ACC112 (cell line): ENCODE measurements at regions not wholly inside any gene's neighbourhood (a gene's known extent, or its start where the extent isn't known, plus 50 kb on each side); places are given as distances from the start of the nearest gene placed in this dataset.

Experiments used
- H2AFZ ChIP-seq: fragments of 200-600 bp; sonication (generic); one replicate; pipeline ENCODE4 v1.6.0; 2017; ENCODE audit warnings: antibody characterized with exemption, low read length; ENCODE audit not compliant: unreplicated experiment
- H3K27ac ChIP-seq: fragments of 200-600 bp; sonication (generic); 2 replicates; pipeline ENCODE4 v1.5.1; 2014; ENCODE audit warnings: low read depth, mild to moderate bottlenecking, antibody characterized with exemption, low read length, moderate library complexity
- H3K27me3 ChIP-seq: fragments of 200-600 bp; sonication (generic); 2 replicates; pipeline ENCODE4 v1.6.1; 2014; ENCODE audit warnings: mild to moderate bottlenecking, antibody characterized with exemption, low read length, moderate library complexity, mixed read lengths; ENCODE audit not compliant: insufficient read depth
- H3K36me3 ChIP-seq: fragments of 200-600 bp; sonication (generic); 2 replicates; pipeline ENCODE4 v1.6.1; 2016; ENCODE audit warnings: mild to moderate bottlenecking, antibody characterized with exemption, low read length, moderate library complexity, mixed read lengths; ENCODE audit not compliant: insufficient read depth
- H3K4me1 ChIP-seq: fragments of 200-600 bp; sonication (generic); one replicate; pipeline ENCODE4 v1.6.1; 2016; ENCODE audit warnings: low read length, mixed read lengths; ENCODE audit not compliant: insufficient read depth, unreplicated experiment, control insufficient read depth
- H3K4me3 ChIP-seq: fragments of 200-600 bp; sonication (generic); 2 replicates; pipeline ENCODE4 v1.5.1; 2014; ENCODE audit warnings: mild to moderate bottlenecking, low read depth, low read length
- H3K79me2 ChIP-seq: fragments of 200-600 bp; sonication (generic); one replicate; pipeline ENCODE4 v1.6.0; 2016; ENCODE audit warnings: low read length; ENCODE audit not compliant: control insufficient read depth, unreplicated experiment, insufficient read depth

DNA sequence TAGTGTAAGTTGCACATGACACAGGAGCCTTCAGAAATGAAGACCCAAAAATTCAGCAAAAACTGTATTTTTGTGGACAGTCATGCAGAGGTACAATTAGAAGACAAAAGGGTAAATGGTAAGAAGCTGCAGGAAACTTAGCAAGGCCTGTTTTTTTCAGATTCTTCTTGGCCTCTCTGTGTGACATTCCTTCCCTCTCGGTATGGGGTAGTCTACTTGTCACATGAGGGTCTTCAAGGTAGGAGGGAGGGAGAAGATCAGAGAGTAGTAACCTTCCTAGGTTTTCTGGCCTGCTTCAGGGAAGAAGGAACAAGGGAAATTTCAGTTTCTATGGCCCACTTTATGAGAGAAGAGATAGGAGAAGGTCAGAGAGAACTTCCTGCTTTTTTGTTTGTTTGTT is 230.4 kb upstream of the PPP1R2C start:
- no peak overlapping the region for H2AFZ ChIP-seq
- no peaks in the 10 kb centered on the region for H3K27me3 ChIP-seq
- H3K4me3 ChIP-seq = no peak overlapping the region
- no peaks in the 10 kb centered on the region for H3K79me2 ChIP-seq
- H3K27ac ChIP-seq = no peak overlapping the region
- no peaks in the 10 kb centered on the region for H3K36me3 ChIP-seq
- no peaks in the 10 kb centered on the region for H3K4me1 ChIP-seq

DNA sequence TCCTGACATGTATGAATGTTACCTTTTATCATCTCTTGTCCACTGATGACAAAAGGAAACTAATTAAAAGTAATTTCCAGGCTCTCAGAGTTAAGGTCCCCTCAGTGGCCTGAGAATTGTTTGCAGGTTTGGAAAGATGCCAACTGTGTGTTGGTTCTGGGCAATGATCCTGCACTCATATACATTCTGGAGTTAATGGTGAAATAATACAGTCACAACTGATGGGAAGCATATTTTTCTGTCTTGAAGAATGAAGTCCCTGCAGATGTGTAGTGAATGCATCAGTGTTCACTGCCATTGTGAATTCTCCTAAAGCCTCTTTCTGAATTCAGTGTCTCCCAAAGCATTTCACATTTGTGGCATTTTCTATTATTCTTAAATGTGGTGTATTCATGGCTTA is 238.1 kb upstream of the PPP1R2C start:
- Histone ChIP-seq H3K27ac (no peak overlapping the region), H2AFZ (no peak overlapping the region), H3K36me3 (no peaks in the 10 kb centered on the region), H3K4me3 (no peak overlapping the region), H3K27me3 (no peaks in the 10 kb centered on the region), H3K79me2 (no peaks in the 10 kb centered on the region), H3K4me1 (no peaks in the 10 kb centered on the region)

DNA sequence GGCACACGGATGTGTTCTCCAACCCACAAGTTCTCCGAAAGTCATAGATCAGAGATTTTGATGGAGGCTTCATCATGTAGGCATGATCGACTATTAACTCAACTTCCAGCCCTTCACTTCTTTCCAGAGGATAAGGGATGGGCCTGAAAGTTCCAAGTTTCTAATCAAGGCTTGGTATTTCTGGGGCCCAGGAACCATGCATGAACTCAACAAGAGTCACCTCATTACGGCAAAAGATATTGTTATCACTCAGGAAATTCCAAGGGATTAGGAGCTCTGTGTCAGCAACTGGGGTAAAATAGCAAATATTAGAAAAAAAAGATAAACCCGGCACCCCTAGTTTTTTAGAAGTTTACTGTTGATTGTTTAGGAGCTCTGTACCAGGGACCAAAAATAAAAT is 240.1 kb upstream of the PPP1R2C start:
- H3K4me3 ChIP-seq = no peak overlapping the region
- no peak overlapping the region for H3K27ac ChIP-seq
- no peaks in the 10 kb centered on the region for H3K4me1 ChIP-seq
- no peak overlapping the region for H2AFZ ChIP-seq
- H3K79me2 ChIP-seq = no peaks in the 10 kb centered on the region
- H3K36me3 ChIP-seq = no peaks in the 10 kb centered on the region
- no peaks in the 10 kb centered on the region for H3K27me3 ChIP-seq

DNA sequence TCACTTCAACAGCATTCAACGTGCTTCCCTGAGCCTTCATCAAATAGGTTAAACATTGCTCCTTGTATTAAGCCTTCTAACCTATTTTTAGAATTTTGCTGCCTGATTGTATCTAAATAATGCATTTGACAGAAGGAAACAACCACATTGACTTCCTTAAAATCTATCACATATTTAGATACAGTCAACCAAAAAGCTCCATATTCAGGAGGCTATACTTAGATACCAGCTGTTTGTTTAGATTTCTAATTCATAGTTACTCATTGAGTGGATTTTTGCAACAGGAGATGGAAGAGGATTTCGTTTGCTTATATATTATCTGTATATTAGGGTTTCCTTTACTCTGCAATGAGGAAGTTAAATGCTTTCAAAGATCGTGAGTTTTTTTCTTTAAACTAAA is 241.1 kb upstream of the PPP1R2C start:
- no peak overlapping the region for H3K27ac ChIP-seq
- H3K36me3 ChIP-seq = no peaks in the 10 kb centered on the region
- H3K79me2 ChIP-seq = no peaks in the 10 kb centered on the region
- no peak overlapping the region for H2AFZ ChIP-seq
- no peak overlapping the region for H3K4me3 ChIP-seq
- H3K4me1 ChIP-seq = no peaks in the 10 kb centered on the region
- H3K27me3 ChIP-seq = no peaks in the 10 kb centered on the region

DNA sequence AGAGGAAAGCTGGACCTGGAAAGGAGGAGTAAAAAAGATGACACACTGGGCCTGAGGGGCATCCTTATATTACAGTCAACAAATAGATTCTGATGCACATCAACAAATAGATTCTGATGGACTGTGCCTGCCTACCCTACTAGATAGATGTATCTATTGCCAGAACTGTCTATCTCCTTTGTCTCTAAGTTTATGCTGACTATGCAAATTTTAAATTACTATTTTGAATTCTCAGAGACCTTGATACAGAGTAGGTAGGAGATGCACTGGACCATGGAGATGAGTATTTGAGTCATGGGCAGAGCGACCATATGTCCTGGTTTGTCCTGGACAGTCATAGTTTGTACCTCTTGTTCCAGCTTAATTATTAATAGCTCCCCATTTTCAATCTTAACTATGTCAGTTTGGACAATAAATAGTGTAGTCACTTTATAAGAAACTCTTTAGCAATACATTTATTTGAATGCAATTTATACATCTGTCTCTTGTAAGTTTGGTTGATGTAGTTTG is 247.9 kb upstream of the PPP1R2C start:
- H3K4me3 ChIP-seq = no peak overlapping the region
- no peaks in the 10 kb centered on the region for H3K79me2 ChIP-seq
- no peak overlapping the region for H3K27ac ChIP-seq
- no peaks in the 10 kb centered on the region for H3K27me3 ChIP-seq
- H3K4me1 ChIP-seq = no peaks in the 10 kb centered on the region
- no peak overlapping the region for H2AFZ ChIP-seq
- H3K36me3 ChIP-seq = no peaks in the 10 kb centered on the region

DNA sequence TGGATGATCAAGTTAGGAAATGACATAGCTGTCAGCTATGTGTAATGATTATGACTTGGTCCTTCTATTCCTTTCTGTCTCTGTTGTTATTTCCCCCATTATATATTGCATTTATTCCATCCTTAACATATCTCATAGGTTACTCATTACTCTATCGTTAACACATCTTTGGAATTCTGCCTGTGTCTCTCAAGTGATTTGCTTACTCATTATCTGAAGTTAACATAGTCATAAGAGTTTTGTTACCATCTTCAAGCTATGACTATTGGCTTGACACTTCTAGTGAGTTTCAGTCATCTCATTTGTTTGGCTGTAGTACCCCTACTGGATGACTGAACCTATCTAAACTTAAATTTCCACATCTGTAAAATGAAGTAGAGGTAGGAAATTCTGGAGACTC is 286.1 kb upstream of the PPP1R2C start:
- H3K79me2 ChIP-seq = no peaks in the 10 kb centered on the region
- H3K27ac ChIP-seq = no peak overlapping the region
- H3K4me3 ChIP-seq = no peak overlapping the region
- no peaks in the 10 kb centered on the region for H3K36me3 ChIP-seq
- no peaks in the 10 kb centered on the region for H3K4me1 ChIP-seq
- H3K27me3 ChIP-seq = no peaks in the 10 kb centered on the region
- no peak overlapping the region for H2AFZ ChIP-seq

DNA sequence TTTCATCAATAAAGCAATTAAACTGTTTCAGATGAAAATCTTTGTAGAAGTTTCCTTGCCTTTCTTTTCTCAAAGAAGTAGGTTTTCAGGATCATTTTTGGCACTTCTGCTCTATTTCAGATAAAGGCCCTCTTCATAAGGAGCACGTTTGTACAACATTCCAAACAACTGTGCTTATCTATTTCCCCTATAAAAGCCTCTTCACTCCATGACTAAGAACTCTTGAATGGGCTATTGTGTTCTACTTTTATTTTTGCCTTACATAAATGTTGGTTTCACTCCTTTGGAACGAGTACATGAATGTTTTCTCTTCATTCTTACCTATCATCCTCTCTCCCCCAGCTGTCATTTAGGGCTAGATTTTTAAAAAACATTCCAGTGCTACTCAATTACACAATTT is 288.0 kb upstream of the PPP1R2C start:
- Histone ChIP-seq H3K36me3 (no peaks in the 10 kb centered on the region), H3K27me3 (no peaks in the 10 kb centered on the region), H3K27ac (no peak overlapping the region), H2AFZ (no peak overlapping the region), H3K79me2 (no peaks in the 10 kb centered on the region), H3K4me1 (no peaks in the 10 kb centered on the region), H3K4me3 (no peak overlapping the region)

DNA sequence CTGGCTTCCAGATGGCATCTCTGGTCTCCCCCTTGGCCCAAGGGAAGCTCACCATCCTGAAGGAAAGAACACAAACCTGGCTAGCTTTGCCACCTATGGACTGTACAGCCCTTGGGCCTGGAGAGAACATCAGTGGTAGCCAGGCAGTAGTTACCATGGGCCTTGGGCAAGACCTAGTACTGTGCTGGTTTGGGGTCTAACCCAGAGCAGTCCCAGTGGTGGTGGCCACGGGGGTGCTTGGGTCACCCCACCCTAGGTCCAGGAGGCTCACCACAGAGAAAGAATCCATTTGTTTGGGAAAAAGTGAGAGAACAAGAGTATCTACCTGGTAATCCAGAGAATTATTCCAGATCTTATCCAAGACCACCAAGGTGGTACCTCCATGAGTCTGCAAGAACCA is 290.7 kb upstream of the PPP1R2C start:
- Histone ChIP-seq H3K27me3 (no peaks in the 10 kb centered on the region), H3K27ac (no peak overlapping the region), H2AFZ (no peak overlapping the region), H3K79me2 (no peaks in the 10 kb centered on the region), H3K4me1 (no peaks in the 10 kb centered on the region), H3K36me3 (no peaks in the 10 kb centered on the region), H3K4me3 (no peak overlapping the region)

DNA sequence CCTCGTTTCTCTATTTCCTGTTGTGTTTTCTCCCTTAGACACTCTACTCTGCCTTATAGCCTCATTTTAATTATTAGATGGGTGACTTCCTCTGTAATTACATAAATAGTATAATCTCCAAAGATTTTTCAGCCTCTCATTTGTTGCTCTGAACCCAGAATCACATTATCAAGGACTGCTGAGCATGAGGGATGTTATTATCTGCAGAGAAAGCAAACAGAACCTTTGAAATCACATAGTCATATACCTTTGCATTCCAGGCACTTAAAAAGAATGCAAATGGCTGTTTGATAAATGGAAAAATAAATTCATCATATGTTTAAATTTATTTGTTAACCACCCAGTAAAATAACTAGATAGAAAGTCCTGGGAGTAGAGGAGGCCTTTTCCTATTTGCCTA is 305.1 kb upstream of the PPP1R2C start:
- no peak overlapping the region for H2AFZ ChIP-seq

DNA sequence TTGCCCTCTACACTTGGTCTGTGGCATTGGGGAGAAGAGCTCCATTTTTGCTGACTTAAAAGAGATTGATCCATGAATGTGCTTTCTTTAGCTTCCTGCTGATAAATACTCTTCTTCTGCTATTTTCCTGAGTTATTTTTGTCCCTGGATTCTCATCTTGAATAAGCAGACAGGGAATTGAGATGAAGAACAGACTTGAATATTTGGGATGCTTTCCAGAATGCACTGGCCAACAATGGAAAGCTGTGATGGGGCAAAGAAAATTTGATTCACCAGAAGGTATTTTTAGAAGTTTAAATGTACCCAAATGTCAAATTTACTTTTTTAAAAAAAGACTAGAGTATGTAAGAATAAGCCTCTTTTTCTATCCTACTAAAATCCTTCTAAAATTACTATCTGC is 309.9 kb upstream of the PPP1R2C start:
- Histone ChIP-seq H3K27ac (no peak overlapping the region), H2AFZ (no peak overlapping the region), H3K36me3 (no peaks in the 10 kb centered on the region), H3K79me2 (no peaks in the 10 kb centered on the region), H3K4me1 (no peaks in the 10 kb centered on the region), H3K4me3 (no peak overlapping the region), H3K27me3 (no peaks in the 10 kb centered on the region)

More for the DNA sequence above, 305.1 kb upstream of the PPP1R2C start:
- Histone ChIP-seq H3K4me1 (no peaks in the 10 kb centered on the region), H3K79me2 (no peaks in the 10 kb centered on the region), H3K4me3 (no peak overlapping the region), H3K36me3 (no peaks in the 10 kb centered on the region), H3K27me3 (no peaks in the 10 kb centered on the region), H3K27ac (no peak overlapping the region)

DNA sequence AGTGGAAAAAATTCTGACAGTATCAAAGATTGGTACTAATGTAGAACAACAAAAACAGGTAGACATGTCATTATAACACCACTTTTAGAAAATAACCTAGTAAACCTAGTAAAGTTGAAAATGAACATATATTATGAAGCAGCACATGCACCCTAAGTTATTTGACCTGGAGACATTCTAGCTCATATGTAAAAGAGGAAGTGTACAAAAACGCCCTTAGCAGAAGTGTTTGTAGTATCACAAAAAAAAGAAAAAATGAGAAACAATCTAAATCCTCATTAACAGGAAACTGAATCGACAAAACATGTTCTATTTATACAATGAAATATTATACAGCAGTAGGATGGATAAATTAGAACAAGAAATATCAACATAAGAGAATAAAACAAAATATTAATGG is 318.9 kb upstream of the PPP1R2C start:
- Histone ChIP-seq H3K27ac (no peak overlapping the region), H3K36me3 (no peaks in the 10 kb centered on the region), H3K4me3 (no peak overlapping the region), H3K4me1 (no peaks in the 10 kb centered on the region), H3K79me2 (no peaks in the 10 kb centered on the region), H2AFZ (no peak overlapping the region), H3K27me3 (no peaks in the 10 kb centered on the region)
